ENCODE measurements at regions not wholly inside any gene's neighbourhood (a gene's known extent, or its start where the extent isn't known, plus 50 kb on each side); places are given as distances from the start of the nearest gene placed in this dataset.

DNA sequence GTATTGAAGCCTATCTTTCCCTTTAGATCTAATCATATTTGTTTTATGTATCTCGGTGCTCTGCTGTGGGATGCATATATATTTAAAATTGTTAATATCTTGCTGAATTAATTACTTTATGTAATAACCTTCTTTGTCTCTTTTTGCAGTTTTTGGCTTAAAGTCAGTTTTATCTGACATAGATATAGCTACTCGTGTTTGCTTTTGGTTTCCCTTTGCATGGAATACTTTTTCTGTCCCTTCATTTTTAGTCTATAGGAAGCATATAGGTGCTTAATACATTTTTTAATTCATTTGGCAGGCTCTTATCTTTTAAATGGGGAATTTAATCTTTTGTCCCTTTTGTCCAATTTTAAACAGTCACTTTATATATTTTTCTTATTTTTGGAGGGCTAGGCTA is 360.6 kb upstream of the PRR16 start:
- Histone ChIP-seq H3K27ac (no peak overlapping the region), H3K27me3 (no peaks in the 10 kb centered on the region), H3K9me3 (no peaks in the 10 kb centered on the region), H3K4me3 (no peak overlapping the region), H3K4me1 (no peaks in the 10 kb centered on the region), H3K36me3 (no peaks in the 10 kb centered on the region)
- intact Hi-C loops (cut with DNase I; ENCODE audit: low total_unique reads) = no loop called here
- no peak for DNase-seq (ENCODE audit: low spot score in 2 of 2)
- no peak for TF ChIP-seq POLR2AphosphoS5 (IDR thresholded peaks at IDR 0.05)
- no peak for TF ChIP-seq POLR2A (IDR thresholded peaks at IDR 0.05)
- no peak for TF ChIP-seq CTCF (IDR thresholded peaks at IDR 0.05)

- Histone ChIP-seq H3K4me3 (no peak overlapping the region), H3K4me1 (no peaks in the 10 kb centered on the region), H3K9me3 (no peaks in the 10 kb centered on the region), H3K27ac (no peak overlapping the region), H3K27me3 (no peaks in the 10 kb centered on the region), H3K36me3 (no peaks in the 10 kb centered on the region)
- no peak for DNase-seq (ENCODE audit: low spot score in 2 of 2)
- TF ChIP-seq CTCF (IDR thresholded peaks at IDR 0.05) = no peak
- no peak for TF ChIP-seq POLR2AphosphoS5 (IDR thresholded peaks at IDR 0.05)
- TF ChIP-seq POLR2A (IDR thresholded peaks at IDR 0.05) = no peak
- intact Hi-C loops (cut with DNase I; ENCODE audit: low total_unique reads) = no loop called here
Measured at GRCh38 chr5:120106912-120107525, 357.1 kb upstream of the PRR16 start.

DNA sequence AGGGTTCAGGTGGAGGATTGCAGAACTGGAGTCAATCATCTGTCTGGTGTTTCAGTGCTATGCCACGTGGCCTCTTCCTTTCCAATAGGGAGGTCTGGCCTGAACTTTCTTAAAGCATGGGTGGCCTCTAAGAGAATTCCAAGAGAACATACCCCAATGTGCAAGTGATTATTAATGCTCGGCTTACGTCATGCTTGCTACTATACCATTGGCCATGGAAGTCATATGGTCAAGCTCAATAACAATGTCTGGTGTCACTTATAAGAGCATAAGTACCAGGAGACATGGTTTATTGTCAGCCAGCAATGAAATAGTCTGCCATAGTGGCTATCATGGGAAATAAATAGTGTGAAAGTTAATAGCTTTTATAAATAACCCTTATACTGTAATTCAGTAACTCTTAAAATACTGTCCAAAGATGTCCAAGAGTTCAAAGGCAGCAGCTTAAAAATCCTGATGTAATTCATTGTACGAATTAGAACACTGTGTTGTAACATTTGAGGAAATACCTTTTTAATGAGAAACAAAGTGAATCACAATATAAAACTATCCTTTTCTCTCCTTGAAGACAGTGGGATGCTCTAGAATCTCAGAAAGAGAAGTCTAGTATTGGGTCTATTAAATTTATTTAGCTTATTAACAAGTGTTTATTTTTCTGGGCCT is 355.4 kb upstream of the PRR16 start:
- Histone ChIP-seq H3K36me3 (no peaks in the 10 kb centered on the region), H3K27ac (no peak overlapping the region), H3K27me3 (no peaks in the 10 kb centered on the region), H3K9me3 (no peaks in the 10 kb centered on the region), H3K4me1 (no peaks in the 10 kb centered on the region), H3K4me3 (no peak overlapping the region)
- TF ChIP-seq POLR2AphosphoS5 (IDR thresholded peaks at IDR 0.05) (no peak), CTCF (IDR thresholded peaks at IDR 0.05) (no peak), POLR2A (IDR thresholded peaks at IDR 0.05) (no peak)
- intact Hi-C loops (cut with DNase I; ENCODE audit: low total_unique reads) = no loop called here
- DNase-seq (ENCODE audit: low spot score in 2 of 2) = no peak

DNA sequence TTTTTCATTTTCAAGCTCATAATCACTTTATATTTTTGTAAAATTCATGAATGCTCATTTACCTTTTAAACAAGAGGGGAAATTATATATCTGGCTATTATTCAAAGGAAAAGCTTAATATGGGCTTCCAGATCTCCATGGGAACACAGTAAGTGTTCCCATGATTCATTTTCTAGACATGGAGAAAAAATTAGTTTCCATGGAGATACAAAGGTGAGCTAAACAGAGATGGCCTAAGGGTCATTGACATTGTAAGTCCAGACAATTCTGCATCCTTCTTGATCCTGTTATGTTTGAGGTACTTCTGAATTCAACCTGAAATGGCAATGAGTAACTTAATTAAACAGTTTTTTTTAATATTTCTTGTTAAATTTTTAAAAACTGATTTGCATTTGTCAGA is 341.4 kb upstream of the PRR16 start:
- Histone ChIP-seq H3K36me3 (no peaks in the 10 kb centered on the region), H3K9me3 (no peaks in the 10 kb centered on the region), H3K27me3 (no peaks in the 10 kb centered on the region), H3K27ac (no peak overlapping the region), H3K4me1 (no peaks in the 10 kb centered on the region), H3K4me3 (no peak overlapping the region)
- TF ChIP-seq CTCF (IDR thresholded peaks at IDR 0.05) (no peak), POLR2AphosphoS5 (IDR thresholded peaks at IDR 0.05) (no peak), POLR2A (IDR thresholded peaks at IDR 0.05) (no peak)
- intact Hi-C loops (cut with DNase I; ENCODE audit: low total_unique reads) = no loop called here
- DNase-seq (ENCODE audit: low spot score in 2 of 2) = no peak

DNA sequence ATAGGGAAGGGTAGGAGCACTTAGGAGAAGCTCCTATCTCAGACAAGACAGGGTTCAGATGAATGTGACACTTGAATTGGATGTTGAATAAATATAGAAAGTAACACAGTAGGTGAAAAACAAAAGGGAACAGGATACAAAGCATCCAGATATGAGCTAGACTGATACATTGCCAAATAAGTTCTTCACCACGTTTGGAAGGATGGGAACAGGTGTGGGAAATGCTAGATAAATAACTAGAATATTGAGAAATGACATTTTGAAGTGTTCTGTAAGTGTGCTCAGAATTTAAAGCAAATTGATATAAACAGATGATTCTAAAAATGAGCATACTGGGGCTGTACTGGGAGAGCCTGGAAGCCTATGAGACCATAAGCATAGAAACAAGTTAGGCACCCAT is 340.1 kb upstream of the PRR16 start:
- H3K4me1 ChIP-seq = no peaks in the 10 kb centered on the region
- H3K27ac ChIP-seq = no peak overlapping the region
- H3K36me3 ChIP-seq = no peaks in the 10 kb centered on the region
- no peaks in the 10 kb centered on the region for H3K27me3 ChIP-seq
- intact Hi-C loops (cut with DNase I; ENCODE audit: low total_unique reads) = no loop called here
- no peaks in the 10 kb centered on the region for H3K9me3 ChIP-seq
- H3K4me3 ChIP-seq = no peak overlapping the region
- no peak for DNase-seq (ENCODE audit: low spot score in 2 of 2)
- TF ChIP-seq CTCF (IDR thresholded peaks at IDR 0.05) = no peak
- no peak for TF ChIP-seq POLR2AphosphoS5 (IDR thresholded peaks at IDR 0.05)
- TF ChIP-seq POLR2A (IDR thresholded peaks at IDR 0.05) = no peak
